ELF-1 (cell line): ENCODE measurements at regions not wholly inside any gene's neighbourhood (a gene's known extent, or its start where the extent isn't known, plus 50 kb on each side); places are given as distances from the start of the nearest gene placed in this dataset.
A peak's percentile ranks its signal among the peaks of the same experiment; 100 is the strongest.
"Not testable (repeated sequence)": the region's sequence is repeated elsewhere in the genome, so short reads cannot be mapped to it uniquely, and the experiment has no call there.

ENCODE experiments used
- DNase-seq: peaks from one replicate; pipeline ENCODE4 v3.0.0-alpha.2; 2016; ENCODE audit warnings: low read depth, low spot score

GRCh38 chr17:72470121-72470705 lies 349.4 kb downstream of the SOX9 start:
- no peak for DNase-seq

GRCh38 chr17:72470734-72471133 lies 349.9 kb downstream of the SOX9 start:
- DNase-seq = no peak

GRCh38 chr17:72471296-72471695 lies 350.5 kb downstream of the SOX9 start:
- DNase-seq = no peak

DNA sequence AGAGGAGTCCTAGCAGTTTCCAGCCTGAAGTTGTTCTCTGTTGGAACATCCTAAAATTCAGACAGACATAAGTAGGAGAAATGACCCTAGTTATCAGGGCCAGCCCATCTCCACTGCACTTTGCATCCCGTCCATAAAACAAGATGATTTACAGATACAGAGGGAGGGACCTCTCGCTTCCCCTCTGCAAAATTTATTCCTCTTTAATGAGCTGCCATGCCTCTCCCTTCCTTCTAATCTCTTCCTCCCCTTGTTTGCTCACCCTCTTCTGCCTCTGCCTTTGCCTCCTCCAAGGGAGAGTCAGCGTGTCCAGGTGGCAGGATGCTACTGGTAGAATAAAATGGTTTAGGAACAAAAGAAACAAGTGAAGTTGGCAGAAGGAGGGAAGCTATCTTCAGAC lies 351.3 kb downstream of the SOX9 start:
- DNase-seq = no peak

DNA sequence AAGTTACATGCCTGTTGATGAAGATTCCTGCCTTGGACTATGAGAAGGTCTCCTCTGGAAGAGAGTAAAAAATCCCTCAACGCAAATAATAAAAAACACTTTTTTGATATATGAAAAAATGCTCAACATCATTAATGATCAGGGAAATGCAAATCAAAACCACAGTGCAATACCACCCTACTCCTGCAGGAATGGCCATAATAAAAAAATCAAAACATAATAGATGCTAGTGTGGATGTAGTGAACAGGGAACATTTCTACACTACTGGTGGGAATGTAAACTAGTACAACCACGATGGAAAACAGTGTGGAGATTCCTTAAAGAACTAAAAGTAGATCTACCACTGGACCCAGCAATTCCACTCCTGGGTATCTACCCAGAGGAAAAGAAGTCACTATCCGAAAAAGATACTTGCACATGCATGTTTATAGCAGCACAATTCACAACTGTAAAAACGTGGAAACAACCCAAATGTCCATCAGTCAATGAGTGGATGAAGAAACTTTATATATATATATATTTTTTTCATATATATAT lies 352.1 kb downstream of the SOX9 start:
- DNase-seq = not testable (repeated sequence)

- no peak for DNase-seq
Observed at GRCh38 chr17:72474243-72474642, 353.4 kb downstream of the SOX9 start.

DNA sequence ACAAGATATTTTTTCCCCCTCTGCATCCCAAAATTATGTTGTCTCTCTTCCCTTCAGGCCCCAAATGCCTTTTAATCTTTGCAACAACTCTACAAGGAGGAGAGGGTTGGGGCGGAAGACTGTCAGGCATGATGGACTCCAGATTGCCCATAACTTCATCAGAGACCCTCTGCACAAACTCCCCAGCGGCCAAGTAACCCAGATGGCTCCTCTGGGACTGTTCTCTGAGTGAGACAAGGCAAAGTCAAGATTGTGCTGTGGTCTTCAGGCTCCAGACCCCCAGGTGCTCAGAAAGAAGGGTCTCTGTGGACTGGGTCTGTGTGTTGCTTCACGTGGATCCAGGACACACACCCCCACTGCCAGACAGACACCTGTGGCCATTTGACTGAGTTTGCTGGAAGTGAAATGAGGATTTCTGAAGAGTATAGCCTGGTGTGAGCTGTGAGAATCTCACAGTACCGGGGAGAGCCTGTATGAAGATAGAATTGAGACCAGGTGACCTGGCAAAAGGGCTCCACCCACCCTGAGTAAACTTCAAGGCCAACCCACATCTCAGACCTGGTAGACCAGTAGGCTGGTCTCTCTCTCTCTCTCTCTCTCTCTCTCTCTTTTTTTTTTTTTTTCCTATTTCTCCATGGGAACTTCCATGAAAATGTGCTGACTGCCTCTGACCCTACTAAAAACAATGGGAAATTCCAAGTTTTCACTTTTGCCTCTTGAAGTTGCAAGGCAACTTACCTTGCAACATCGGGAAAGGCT lies 354.1 kb downstream of the SOX9 start:
- DNase-seq = no peak

GRCh38 chr17:72476134-72476533 lies 355.3 kb downstream of the SOX9 start:
- DNase-seq = no peak

- DNase-seq = peak; percentile 82
Observed at GRCh38 chr17:72476575-72476986, 355.8 kb downstream of the SOX9 start.

DNA sequence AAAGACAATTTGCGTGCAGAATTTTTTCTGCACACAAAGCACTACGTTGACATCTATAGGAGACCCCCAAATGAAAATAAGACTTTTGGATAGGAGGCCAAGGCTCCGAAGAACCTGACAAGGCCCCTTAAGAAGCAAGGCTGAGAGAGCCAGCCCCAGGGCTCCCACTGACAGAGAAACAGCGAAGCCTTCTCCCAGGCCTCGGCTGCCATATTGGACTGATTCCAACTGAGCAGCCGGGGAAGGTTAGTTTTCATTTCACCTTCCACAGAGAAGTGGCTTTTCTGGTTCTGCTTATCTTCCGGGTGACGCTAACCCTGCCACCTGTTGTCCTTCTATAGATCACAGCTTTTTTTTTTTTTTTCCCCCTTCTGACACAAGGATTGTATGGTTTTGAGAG lies 356.7 kb downstream of the SOX9 start:
- DNase-seq = peak; percentile 39

DNA sequence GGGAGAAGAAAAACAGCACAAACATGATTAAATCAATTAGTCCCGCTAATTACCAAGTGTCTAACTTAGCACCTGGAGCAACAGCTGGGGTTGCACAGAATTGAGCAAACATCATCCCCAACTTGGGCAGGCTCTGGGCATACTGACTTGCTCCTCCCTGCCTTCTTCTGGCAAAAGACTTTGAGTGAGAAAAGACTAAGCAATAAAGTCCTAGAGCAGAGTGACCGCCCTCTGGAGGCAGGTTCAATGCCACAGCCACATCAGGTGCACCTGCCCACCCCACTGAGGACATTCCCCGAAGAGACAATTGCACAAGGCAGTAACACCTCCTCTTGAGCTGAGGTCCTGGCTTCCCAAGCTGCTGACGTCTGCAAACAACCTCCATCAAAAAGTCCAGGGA lies 358.3 kb downstream of the SOX9 start:
- no peak for DNase-seq

DNA sequence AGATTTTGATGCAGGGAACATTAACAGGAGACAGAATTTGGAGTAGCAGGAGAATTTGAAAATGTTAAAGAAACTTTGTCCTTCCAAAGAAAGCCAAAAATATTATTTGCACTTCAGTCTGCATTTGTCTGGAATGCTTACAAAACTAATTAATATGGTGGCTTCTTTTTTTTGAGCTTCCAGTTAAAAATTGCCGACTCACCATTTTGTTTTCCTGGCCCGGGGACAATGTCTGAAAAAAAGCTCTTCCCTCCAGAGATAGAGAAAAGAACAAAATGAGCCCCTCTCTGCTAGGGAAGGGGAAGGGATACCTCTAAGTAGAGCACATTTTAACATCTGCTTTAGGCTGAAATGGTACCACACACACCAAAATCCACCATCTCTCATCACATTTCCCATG lies 360.8 kb downstream of the SOX9 start:
- DNase-seq = no peak

DNA sequence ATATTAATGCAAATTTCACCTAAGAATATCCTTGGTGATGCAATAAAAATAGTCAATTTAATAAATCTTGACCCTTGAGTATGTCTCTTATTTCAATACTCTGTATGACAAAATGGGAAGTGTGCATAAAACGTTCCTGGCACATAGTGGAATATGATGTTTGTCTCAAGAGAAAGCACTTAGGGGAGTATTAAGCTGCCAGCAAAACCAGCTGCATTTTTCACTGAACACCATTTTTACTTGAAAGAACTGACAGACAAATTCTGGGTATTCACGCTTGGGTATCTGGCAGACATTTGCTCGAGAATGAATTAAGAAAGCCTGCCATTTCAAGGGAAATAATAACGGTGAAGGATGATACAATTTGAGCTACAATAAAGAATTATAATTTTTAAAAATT lies 364.8 kb downstream of the SOX9 start:
- no peak for DNase-seq

DNA sequence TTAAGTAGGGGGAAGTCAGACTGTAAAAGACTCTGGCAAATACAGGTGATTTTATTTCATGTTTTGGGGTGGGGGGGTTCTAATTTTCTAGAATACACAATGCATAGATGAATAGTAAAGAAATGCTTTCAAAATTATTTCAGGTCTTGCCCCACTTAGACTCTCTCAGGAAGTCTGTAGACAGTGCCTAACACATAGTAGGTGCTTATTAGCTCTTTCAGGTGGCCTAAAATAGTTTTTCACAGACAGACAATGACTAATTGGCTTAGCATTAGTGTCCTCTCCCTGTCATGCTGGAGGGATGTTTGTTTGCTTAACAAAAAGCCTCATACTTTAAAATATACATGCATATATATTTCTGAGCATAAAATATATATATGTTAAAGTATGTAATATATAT lies 366.0 kb downstream of the SOX9 start:
- DNase-seq = no peak

DNA sequence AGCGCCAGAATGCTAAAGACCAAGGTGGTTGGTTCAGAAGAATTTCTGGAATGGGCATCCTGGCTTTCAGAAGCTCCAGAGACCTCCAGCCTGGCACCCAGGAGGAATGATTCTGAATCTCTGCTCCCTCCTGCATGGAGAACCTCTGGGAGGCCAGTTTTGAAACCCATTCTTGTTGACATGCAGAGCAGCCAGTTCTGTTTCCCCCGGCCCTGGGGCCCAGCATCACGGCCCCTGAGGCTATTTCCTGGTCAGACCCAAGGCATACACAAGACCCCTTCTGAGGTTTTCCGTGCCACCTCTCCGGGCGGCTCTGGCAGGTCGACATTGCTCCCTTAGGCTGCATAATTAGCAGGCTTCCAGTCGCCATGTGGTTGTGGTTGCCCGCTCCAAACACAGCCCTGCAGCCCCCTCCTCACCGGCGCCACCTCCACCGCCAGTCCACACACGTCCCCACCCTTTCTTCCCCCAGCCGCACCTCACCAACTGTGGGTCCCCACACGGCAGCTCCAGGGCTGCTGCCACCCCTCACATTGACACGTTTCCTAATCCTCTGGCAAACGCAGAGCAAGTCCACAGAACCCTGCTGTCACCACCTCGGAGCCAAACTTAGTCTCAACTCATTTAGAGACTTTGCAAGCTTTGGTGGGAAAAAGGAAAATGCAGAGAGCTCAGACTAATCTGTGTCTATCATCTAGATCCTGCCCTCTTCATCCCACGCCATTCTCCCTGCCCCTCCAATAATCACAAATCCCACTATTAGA lies 367.1 kb downstream of the SOX9 start:
- no peak for DNase-seq

DNA sequence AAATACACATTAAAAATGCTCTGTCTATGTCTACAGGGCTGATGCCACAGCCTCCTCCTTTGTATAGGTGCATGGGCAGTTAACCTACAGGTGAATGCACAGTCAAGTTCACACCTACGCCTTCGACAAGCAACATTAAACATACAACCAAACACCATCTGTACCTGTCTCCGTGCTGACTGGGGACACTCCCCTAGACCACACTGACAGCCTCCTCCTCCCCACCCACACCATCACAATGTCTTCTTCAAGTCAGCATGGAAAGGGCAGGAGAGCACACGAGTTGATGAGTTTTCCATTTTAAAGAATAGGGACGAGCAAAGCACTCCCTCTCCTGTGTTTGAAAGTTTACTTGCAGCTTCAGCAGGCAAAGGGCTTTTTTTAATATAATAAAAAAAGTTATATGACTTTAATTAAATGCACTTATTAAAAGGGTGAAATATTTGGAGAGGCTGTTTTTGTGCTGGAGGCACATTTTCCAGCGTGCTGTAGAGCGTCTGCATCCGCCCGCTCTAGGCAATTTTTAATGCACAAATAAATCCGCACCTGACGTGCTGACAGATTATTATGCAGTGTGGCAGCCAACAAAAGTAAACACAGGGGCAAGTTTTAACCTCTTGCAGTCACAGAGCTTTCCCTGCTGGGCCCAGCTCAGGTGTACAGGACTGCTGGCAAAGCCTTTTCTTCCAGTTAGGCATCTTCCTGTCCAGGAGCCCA lies 367.9 kb downstream of the SOX9 start:
- no peak for DNase-seq

GRCh38 chr17:72489272-72489641 lies 368.4 kb downstream of the SOX9 start:
- DNase-seq = no peak

DNA sequence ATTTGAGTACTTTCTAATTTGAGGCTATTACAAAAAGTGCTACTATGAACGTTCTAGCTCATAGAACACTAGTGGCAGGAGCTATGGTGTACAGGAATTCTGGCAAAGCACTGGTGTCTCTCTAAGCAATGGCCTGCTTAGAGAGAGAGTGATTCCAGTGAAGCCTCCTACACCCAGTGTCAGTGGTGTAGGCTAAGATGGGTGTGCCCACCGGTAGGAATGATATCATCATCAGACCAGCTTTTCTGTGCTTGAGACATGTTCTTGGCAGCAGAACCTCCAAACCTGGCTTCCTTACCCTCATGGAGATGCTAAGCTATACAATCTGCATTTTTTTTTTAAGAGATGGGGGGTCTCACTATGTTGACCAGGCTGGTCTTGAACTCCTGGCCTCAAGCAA lies 370.3 kb downstream of the SOX9 start:
- DNase-seq = no peak

- DNase-seq = no peak
Observed at GRCh38 chr17:72492494-72492893, 371.7 kb downstream of the SOX9 start.

DNA sequence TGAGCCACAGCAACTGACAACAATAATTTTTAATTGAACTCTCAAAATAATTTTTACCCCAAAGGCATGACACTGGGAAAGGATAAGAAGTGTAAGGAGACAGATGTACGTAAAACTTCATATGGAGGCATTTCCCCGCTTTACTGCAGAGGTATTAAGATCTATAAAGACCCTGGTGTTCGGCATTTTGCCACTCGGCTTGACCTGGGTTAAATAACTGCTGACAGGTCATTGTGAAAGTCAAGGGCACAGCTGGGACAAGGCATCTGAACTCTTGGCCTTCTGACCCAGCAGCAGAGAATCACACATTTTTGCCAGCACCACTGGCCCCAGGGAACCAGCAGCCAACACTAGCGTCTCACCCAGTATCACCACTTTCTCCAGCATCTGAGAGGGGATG lies 372.1 kb downstream of the SOX9 start:
- no peak for DNase-seq

DNA sequence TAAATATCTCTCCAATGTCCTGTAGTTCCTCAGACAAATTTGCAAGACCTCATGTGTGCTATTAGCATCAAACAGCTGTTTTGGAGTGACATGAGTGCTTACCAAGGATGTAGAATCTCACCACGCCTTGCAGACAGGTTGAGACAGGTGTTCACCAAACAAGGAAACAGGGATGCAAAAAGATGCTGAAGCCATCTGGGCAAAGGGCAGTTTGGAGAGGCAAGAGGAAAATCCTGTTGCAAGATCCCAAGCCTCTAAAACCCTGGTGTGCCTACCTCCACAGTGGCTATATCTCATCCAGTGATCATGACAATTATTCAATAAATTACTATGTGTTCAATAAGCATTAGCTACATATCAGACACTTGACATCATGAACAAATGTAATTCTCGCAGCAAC lies 373.7 kb downstream of the SOX9 start:
- DNase-seq = no peak

DNA sequence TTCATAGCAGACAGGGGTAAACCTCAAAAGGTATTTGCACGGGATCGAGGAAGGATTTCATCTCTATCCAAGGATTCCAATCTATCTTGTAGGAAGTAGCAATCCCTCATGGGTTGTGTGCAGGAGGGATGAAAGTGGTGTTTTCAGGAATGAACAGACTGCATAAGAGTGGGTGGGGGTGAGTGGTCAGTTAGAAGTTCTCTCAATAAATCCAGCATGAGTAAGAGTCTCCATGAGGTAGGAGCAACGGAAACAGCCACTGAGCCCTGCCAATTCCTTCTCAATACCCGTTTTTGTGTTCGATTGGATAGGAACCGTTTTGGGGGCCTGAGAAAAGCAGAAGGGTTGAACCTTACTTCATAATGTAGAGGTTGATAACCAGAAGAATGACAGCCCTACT lies 375.6 kb downstream of the SOX9 start:
- DNase-seq = no peak
